Adrenal gland (tissue), 9 donors: ENCODE measurements at regions not wholly inside any gene's neighbourhood (a gene's known extent, or its start where the extent isn't known, plus 50 kb on each side); places are given as distances from the start of the nearest gene placed in this dataset.
A peak's percentile ranks its signal among the peaks of the same experiment; 100 is the strongest.

Experiments used
- DNase-seq, 7 donors: peaks; one replicate each; pipeline ENCODE4 v3.0.0-alpha.2; 2019 to 2020
- H3K27ac ChIP-seq, 5 donors: fragments of 200-600 bp; sonication (generic) in 4 of 5; 1 replicate in 3 of 5; 2 replicates in 2 of 5; pipeline versions ENCODE4 v1.5.1 to v1.8.0; 2016 to 2020; ENCODE audit warnings: mild to moderate bottlenecking in 1 of 5
- H3K27me3 ChIP-seq: fragments of 200-600 bp; 2 replicates; pipeline ENCODE4 v1.8.0; 2021
- H3K36me3 ChIP-seq, 2 donors: fragments of 200-600 bp; replicated peaks in 1 of 2; 1 replicate in 1 of 2; 2 replicates in 1 of 2; pipeline versions ENCODE4 v1.5.1 to v1.8.0; 2018 to 2022
- H3K4me1 ChIP-seq, 2 donors: fragments of 200-600 bp; replicated peaks in 1 of 2; 1 replicate in 1 of 2; 2 replicates in 1 of 2; pipeline versions ENCODE4 v1.5.1 to v1.8.0; 2018 to 2021
- H3K4me3 ChIP-seq, 4 donors: fragments of 200-600 bp; sonication (generic) in 3 of 4; one replicate each; pipeline ENCODE4 v1.5.1; 2016 to 2018
- H3K9me3 ChIP-seq, 3 donors: fragments of 200-600 bp; sonication (generic) in 1 of 3; replicated peaks in 1 of 3; 1 replicate in 2 of 3; 2 replicates in 1 of 3; pipeline versions ENCODE4 v1.5.1 to v1.8.0; 2016 to 2021
- CTCF ChIP-seq, 6 experiments: fragments of 450-650 bp in 4 of 6; fragments of 200-600 bp in 2 of 6; sonication (generic) in 1 of 6; IDR thresholded peaks; 1 replicate in 5 of 6; 2 replicates in 1 of 6; pipeline versions ENCODE4 v1.5.1 to v1.8.0; 2016 to 2021; ENCODE audit warnings: antibody characterized with exemption in 6 of 6, mild to moderate bottlenecking in 2 of 6, moderate library complexity in 1 of 6
- POLR2A ChIP-seq, 2 donors: fragments of 450-650 bp; IDR thresholded peaks; one replicate each; pipeline ENCODE4 v1.6.1; 2017; ENCODE audit warnings: antibody characterized with exemption in 2 of 2, mild to moderate bottlenecking in 2 of 2, moderate library complexity in 1 of 2
- WGBS, 4 donors: extraction: QIAGEN DNeasy Blood & Tissue Kit in 2 of 4; methylation state at CpG; one replicate each; pipeline versions ENCODE4 v1.1.5 to v1.1.7; 2013 to 2017; 5-methylcytosine and 5-hydroxymethylcytosine counted together
- intact Hi-C, 2 donors: fragments of 100-400 bp; cut with DNase I; formaldehyde crosslinking; loops; one replicate each; pipeline versions ENCODE4 v1.14.1 to v1.15.0; 2022 to 2023
- donor health status: healthy with polysubstance abuse.
- donor health status: Bipolar disorder and iron deficiency.
- donor health status: DM: yes; HTN: yes; CAD: no.
- donor health status: DM: no; HTN: no; CAD: no.
- donor health status: DM: no; HTN: no; CAD: no.

GRCh38 chr9:95643619-95644018, 126.8 kb upstream of the PTCH1 start:
- intact Hi-C loops: no loop called here
- H3K9me3 ChIP-seq: no peaks in the 10 kb centered on the region
- DNase-seq: no peak
- no peak for TF ChIP-seq CTCF (IDR thresholded peaks at IDR 0.05)
- TF ChIP-seq POLR2A (IDR thresholded peaks at IDR 0.05): no peak
- WGBS, 4 donors: 57 to 82% (median 71%) methylated on average over 4 of the region's 4 CpGs
- no peaks in the 10 kb centered on the region for H3K27me3 ChIP-seq
- no peak overlapping the region for H3K27ac ChIP-seq
- no peaks in the 10 kb centered on the region for H3K36me3 ChIP-seq
- no peaks in the 10 kb centered on the region for H3K4me1 ChIP-seq
- no peak overlapping the region for H3K4me3 ChIP-seq

GRCh38 chr9:95642189-95642588, 125.4 kb upstream of the PTCH1 start:
- intact Hi-C loops: no loop called here
- Histone ChIP-seq H3K27me3 (no peaks in the 10 kb centered on the region), H3K27ac (no peak overlapping the region), H3K9me3 (no peaks in the 10 kb centered on the region), H3K4me3 (no peak overlapping the region), H3K4me1 (no peaks in the 10 kb centered on the region), H3K36me3 (no peaks in the 10 kb centered on the region)
- no peak for TF ChIP-seq POLR2A (IDR thresholded peaks at IDR 0.05)
- TF ChIP-seq CTCF (IDR thresholded peaks at IDR 0.05): no peak
- DNase-seq: no peak

- H3K4me1 ChIP-seq: no peaks in the 10 kb centered on the region
- TF ChIP-seq CTCF (IDR thresholded peaks at IDR 0.05): no peak
- no peak for TF ChIP-seq POLR2A (IDR thresholded peaks at IDR 0.05)
- 69 to 82% (median 75%) methylated on average over 6 of the region's 6 CpGs for WGBS, 4 donors
- H3K4me3 ChIP-seq: no peak overlapping the region
- no peaks in the 10 kb centered on the region for H3K36me3 ChIP-seq
- intact Hi-C loops: no loop called here
- H3K27me3 ChIP-seq: no peaks in the 10 kb centered on the region
- H3K27ac ChIP-seq: no peak overlapping the region
- H3K9me3 ChIP-seq: no peaks in the 10 kb centered on the region
- peak in 5 of 7 donors; percentile 24 to 56 (median 43) for DNase-seq
Observed at GRCh38 chr9:95641586-95641985, 124.8 kb upstream of the PTCH1 start.

GRCh38 chr9:95640336-95640735, 123.6 kb upstream of the PTCH1 start:
- Histone ChIP-seq H3K4me3 (no peak overlapping the region), H3K4me1 (no peaks in the 10 kb centered on the region), H3K9me3 (no peaks in the 10 kb centered on the region), H3K27me3 (no peaks in the 10 kb centered on the region), H3K36me3 (no peaks in the 10 kb centered on the region), H3K27ac (no peak overlapping the region)
- DNase-seq: peak in 2 of 7 donors; percentile 30 to 53
- no peak for TF ChIP-seq CTCF (IDR thresholded peaks at IDR 0.05)
- no peak for TF ChIP-seq POLR2A (IDR thresholded peaks at IDR 0.05)
- intact Hi-C loops: no loop called here
- WGBS, 4 donors: 39 to 48% (median 40%) methylated on average over 6 of the region's 6 CpGs
